Activated CD4-positive, alpha-beta T cell treated with anti-CD3 and anti-CD28 coated beads for 36 hours (primary cell): ENCODE measurements at regions not wholly inside any gene's neighbourhood (a gene's known extent, or its start where the extent isn't known, plus 50 kb on each side); places are given as distances from the start of the nearest gene placed in this dataset.
A peak's percentile ranks its signal among the peaks of the same experiment; 100 is the strongest.

Source experiments
- ATAC-seq: fragments of 200-7000 bp; cut with Tn5 transposase; one replicate; pipeline ENCODE4 v1.10.0; 2021; ENCODE audit warnings: mild to moderate bottlenecking, moderate library complexity
- CTCF ChIA-PET: fragments of 350-600 bp; sonication (Branson Sonifier 250); formaldehyde crosslinking; loops from one replicate; lab custom pipeline; 2021; ENCODE audit warnings: antibody characterized with exemption; lab: Charles Lee
- POLR2A ChIA-PET: fragments of 350-600 bp; sonication (Branson Sonifier 250); formaldehyde crosslinking; loops from one replicate; lab custom pipeline; 2021; ENCODE audit warnings: antibody characterized with exemption, inconsistent platforms; lab: Charles Lee
- DNase-seq: peaks from one replicate; pipeline ENCODE4 v3.0.0-alpha.2; 2020
- H3K27ac Mint-ChIP-seq: one replicate; pipeline ENCODE4 v1.8.0; 2021; ENCODE audit warnings: mixed read lengths
- H3K27me3 Mint-ChIP-seq: one replicate; pipeline ENCODE4 v1.8.0; 2021; ENCODE audit warnings: mixed read lengths
- H3K36me3 Mint-ChIP-seq: one replicate; pipeline ENCODE4 v1.8.0; 2021; ENCODE audit warnings: low read depth, mixed read lengths
- H3K4me1 Mint-ChIP-seq: one replicate; pipeline ENCODE4 v1.8.0; 2021; ENCODE audit warnings: mixed read lengths
- H3K4me3 Mint-ChIP-seq: one replicate; pipeline ENCODE4 v1.8.0; 2021; ENCODE audit warnings: mild to moderate bottlenecking, moderate library complexity, mixed read lengths
- H3K9me3 Mint-ChIP-seq: one replicate; pipeline ENCODE4 v1.8.0; 2021; ENCODE audit warnings: low read depth, mixed read lengths
- intact Hi-C, 2 experiments: fragments of 100-400 bp; cut with DNase I in 1 of 2; cut with micrococcal nuclease in 1 of 2; formaldehyde crosslinking; loops; one replicate each; pipeline versions ENCODE4 v1.14.2 to v1.15.1; 2022 to 2024; cut with DNase I, micrococcal nuclease

GRCh38 chr2:37472959-37473358 is 128.5 kb downstream of the QPCT start:
- POLR2A ChIA-PET: no interaction called here
- ATAC-seq (no peak), DNase-seq (no peak)
- intact Hi-C loops: no loop called here
- CTCF ChIA-PET: interaction anchor here (1.3 to 1.5 kb wide), 2 partner anchors 27 to 404 kb away, joined by 3 to 4 read pairs; no protein-coding TSS in a partner anchor
- no peaks in the 10 kb centered on the region for H3K9me3 Mint-ChIP-seq
- H3K4me1 Mint-ChIP-seq: no peaks in the 10 kb centered on the region
- no peaks in the 10 kb centered on the region for H3K36me3 Mint-ChIP-seq
- no peaks in the 10 kb centered on the region for H3K27me3 Mint-ChIP-seq
- H3K27ac Mint-ChIP-seq: no peak overlapping the region
- H3K4me3 Mint-ChIP-seq: no peak overlapping the region

DNA sequence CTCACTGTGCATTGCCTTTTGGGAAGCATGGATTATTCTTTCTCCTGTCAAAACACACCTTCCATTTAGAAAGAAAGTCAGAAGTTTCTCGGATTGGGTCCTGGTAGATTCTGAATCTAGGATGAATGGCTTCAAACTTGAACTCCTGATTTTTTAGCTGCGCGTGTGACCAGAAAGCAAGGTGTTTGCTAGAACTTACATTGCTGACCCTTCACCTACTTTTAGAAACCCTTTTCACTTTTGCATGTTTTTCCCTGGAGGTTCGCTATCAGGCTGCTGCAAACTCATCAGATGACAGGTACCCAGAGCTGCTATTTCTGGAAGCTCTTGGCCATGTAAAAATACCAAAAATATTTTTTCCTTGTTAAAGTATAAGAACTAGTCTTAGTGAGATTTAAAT is 132.0 kb downstream of the QPCT start:
- intact Hi-C loops: no loop called here
- H3K4me1 Mint-ChIP-seq: no peaks in the 10 kb centered on the region
- ATAC-seq: no peak
- DNase-seq: no peak
- ChIA-PET POLR2A (no interaction called here), CTCF (no interaction called here)
- no peaks in the 10 kb centered on the region for H3K9me3 Mint-ChIP-seq
- H3K36me3 Mint-ChIP-seq: peaks cover 2% of the 10 kb centered on the region
- H3K27me3 Mint-ChIP-seq: no peaks in the 10 kb centered on the region
- no peak overlapping the region for H3K4me3 Mint-ChIP-seq
- H3K27ac Mint-ChIP-seq: no peak overlapping the region

DNA sequence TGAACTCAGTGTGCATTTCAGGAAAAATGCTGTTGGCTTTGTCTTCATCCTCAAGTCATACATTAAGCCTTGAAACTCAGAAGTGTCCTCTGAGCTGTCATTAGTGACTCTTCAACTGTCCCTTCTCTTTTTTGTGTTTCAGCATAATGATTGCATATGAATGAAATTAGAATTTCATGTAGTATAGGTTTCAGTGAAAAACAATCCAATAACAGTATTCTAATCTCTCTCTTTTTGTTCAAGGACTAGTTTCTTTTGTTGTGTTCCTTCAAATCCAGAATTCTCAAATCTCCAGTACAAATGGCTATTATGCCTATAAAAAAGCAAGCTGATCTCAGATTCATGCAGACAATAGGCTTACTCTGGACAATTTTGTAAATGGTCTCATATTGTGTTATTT is 133.5 kb downstream of the QPCT start:
- Mint-ChIP-seq H3K27ac (no peak overlapping the region), H3K9me3 (no peaks in the 10 kb centered on the region), H3K4me1 (no peaks in the 10 kb centered on the region), H3K36me3 (peaks cover 2% of the 10 kb centered on the region), H3K4me3 (no peak overlapping the region), H3K27me3 (no peaks in the 10 kb centered on the region)
- intact Hi-C loops: no loop called here
- ChIA-PET POLR2A (no interaction called here), CTCF (no interaction called here)
- no peak for ATAC-seq
- DNase-seq: no peak

- DNase-seq (no peak), ATAC-seq (no peak)
- H3K4me1 Mint-ChIP-seq: no peaks in the 10 kb centered on the region
- no peaks in the 10 kb centered on the region for H3K9me3 Mint-ChIP-seq
- peaks cover 2% of the 10 kb centered on the region for H3K36me3 Mint-ChIP-seq
- ChIA-PET CTCF (interaction anchor here (1.1 kb wide), 2 partner anchors 10 to 396 kb away, joined by 3 read pairs; no protein-coding TSS in a partner anchor), POLR2A (no interaction called here)
- no peak overlapping the region for H3K4me3 Mint-ChIP-seq
- no peaks in the 10 kb centered on the region for H3K27me3 Mint-ChIP-seq
- no peak overlapping the region for H3K27ac Mint-ChIP-seq
- intact Hi-C loops: no loop called here
Measured at GRCh38 chr2:37481244-37481643, 136.8 kb downstream of the QPCT start.

DNA sequence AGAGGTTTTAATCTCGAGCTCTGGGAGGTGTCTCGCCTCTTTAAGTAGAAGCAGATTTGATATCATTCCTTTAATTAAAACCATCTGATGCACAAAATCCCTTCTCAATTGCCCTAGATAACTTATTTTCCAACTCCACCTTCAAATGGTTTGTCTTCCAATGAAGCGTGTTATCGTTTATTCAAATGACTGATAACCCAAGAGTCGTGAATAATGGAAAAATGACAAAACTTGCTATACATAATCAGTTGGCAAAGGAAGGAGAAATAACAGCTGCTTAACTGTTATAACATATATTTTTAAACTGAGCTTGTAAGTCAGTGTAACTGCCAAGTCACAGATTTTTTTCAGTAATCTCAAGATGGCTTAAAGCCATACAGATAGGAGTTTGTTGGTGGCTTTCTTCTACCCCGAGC is 144.6 kb downstream of the QPCT start:
- ATAC-seq (no peak), DNase-seq (no peak)
- ChIA-PET POLR2A (interaction anchor here (0.6 kb wide), 1 partner anchor 496 kb away, joined by 3 read pairs; no protein-coding TSS in a partner anchor), CTCF (interaction anchor here (0.7 to 1.3 kb wide), 6 partner anchors 10 to 290 kb away, joined by 3 to 4 read pairs (median 3); no protein-coding TSS in a partner anchor)
- Mint-ChIP-seq H3K27ac (no peak overlapping the region), H3K4me3 (no peak overlapping the region), H3K9me3 (peaks cover 2% of the 10 kb centered on the region), H3K36me3 (no peaks in the 10 kb centered on the region), H3K4me1 (no peaks in the 10 kb centered on the region), H3K27me3 (no peaks in the 10 kb centered on the region)
- intact Hi-C loops: no loop called here

DNA sequence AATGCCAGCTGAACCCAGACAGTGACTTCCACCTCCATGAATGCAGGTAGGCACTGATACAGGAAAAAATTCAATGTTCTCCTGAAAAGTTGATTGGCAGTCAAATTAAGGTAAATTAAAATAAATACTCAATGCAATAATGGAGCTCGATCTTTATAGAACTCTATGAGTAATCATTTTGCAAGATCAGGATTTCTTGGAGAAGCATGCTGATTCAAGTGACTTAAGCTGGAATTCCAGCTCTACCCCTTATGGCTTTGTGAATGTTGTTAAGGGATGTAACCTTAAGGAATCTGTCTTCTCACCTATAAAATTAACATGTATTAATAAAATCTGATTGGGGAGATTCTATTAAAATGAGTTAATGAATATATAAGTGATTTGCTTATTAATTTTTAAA is 145.1 kb downstream of the QPCT start:
- ATAC-seq: no peak
- no peak overlapping the region for H3K27ac Mint-ChIP-seq
- CTCF ChIA-PET: interaction anchor here (0.7 to 1.3 kb wide), 8 partner anchors 10 to 388 kb away, joined by 3 to 4 read pairs (median 3); no protein-coding TSS in a partner anchor
- POLR2A ChIA-PET: interaction anchor here (0.6 kb wide), 1 partner anchor 496 kb away, joined by 3 read pairs; no protein-coding TSS in a partner anchor
- no peaks in the 10 kb centered on the region for H3K27me3 Mint-ChIP-seq
- peaks cover 2% of the 10 kb centered on the region for H3K9me3 Mint-ChIP-seq
- intact Hi-C loops: no loop called here
- H3K4me1 Mint-ChIP-seq: no peaks in the 10 kb centered on the region
- H3K4me3 Mint-ChIP-seq: no peak overlapping the region
- no peak for DNase-seq
- no peaks in the 10 kb centered on the region for H3K36me3 Mint-ChIP-seq

GRCh38 chr2:37493425-37493824 is 149.0 kb downstream of the QPCT start:
- H3K36me3 Mint-ChIP-seq: no peaks in the 10 kb centered on the region
- H3K9me3 Mint-ChIP-seq: peaks cover 4% of the 10 kb centered on the region
- H3K4me3 Mint-ChIP-seq: no peak overlapping the region
- no peaks in the 10 kb centered on the region for H3K27me3 Mint-ChIP-seq
- intact Hi-C loops: no loop called here
- POLR2A ChIA-PET: no interaction called here
- no peak for ATAC-seq
- CTCF ChIA-PET: no interaction called here
- H3K4me1 Mint-ChIP-seq: no peaks in the 10 kb centered on the region
- no peak for DNase-seq
- H3K27ac Mint-ChIP-seq: no peak overlapping the region

DNA sequence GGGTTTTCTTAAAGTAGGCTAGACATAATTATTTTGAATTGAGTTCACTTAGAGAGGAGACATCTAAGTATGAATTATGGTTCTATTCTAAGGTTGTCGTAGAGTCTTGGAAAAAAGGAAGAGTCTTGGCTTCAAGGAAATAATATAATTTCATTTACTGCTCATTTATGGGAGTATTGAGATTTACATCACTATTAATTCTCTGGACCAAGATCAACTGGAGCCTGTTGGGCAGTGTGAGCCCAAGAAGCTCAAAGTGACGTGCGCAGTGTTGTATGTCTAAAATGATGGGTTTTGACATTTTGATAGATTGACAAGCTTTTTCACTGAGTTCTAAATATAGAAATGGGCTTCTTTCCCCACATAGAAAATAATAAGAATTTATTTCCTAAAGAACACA is 154.7 kb downstream of the QPCT start:
- peaks cover 2% of the 10 kb centered on the region for H3K9me3 Mint-ChIP-seq
- H3K4me3 Mint-ChIP-seq: no peak overlapping the region
- intact Hi-C loops: no loop called here
- no peak overlapping the region for H3K27ac Mint-ChIP-seq
- no peak for DNase-seq
- CTCF ChIA-PET: interaction anchor here (1.0 to 1.7 kb wide), 3 partner anchors 10 to 333 kb away, joined by 3 to 5 read pairs (median 4); no protein-coding TSS in a partner anchor
- H3K36me3 Mint-ChIP-seq: no peaks in the 10 kb centered on the region
- POLR2A ChIA-PET: no interaction called here
- H3K27me3 Mint-ChIP-seq: peaks cover 10% of the 10 kb centered on the region
- no peak for ATAC-seq
- no peaks in the 10 kb centered on the region for H3K4me1 Mint-ChIP-seq

GRCh38 chr2:37500031-37500430 is 155.6 kb downstream of the QPCT start:
- peak; percentile 95 for ATAC-seq

GRCh38 chr2:37501113-37501512 is 156.7 kb downstream of the QPCT start:
- Mint-ChIP-seq H3K9me3 (no peaks in the 10 kb centered on the region), H3K4me1 (no peaks in the 10 kb centered on the region), H3K36me3 (no peaks in the 10 kb centered on the region), H3K4me3 (no peak overlapping the region), H3K27ac (no peak overlapping the region), H3K27me3 (peaks cover 10% of the 10 kb centered on the region)
- ChIA-PET POLR2A (no interaction called here), CTCF (interaction anchor here (1.0 to 1.8 kb wide), 2 partner anchors 87 to 331 kb away, joined by 3 to 5 read pairs; no protein-coding TSS in a partner anchor)
- no peak for ATAC-seq
- DNase-seq: no peak
- intact Hi-C loops: no loop called here

More at GRCh38 chr2:37500031-37500430, 155.6 kb downstream of the QPCT start:
- Mint-ChIP-seq H3K36me3 (no peaks in the 10 kb centered on the region), H3K27ac (no peak overlapping the region), H3K4me3 (no peak overlapping the region), H3K27me3 (peaks cover 10% of the 10 kb centered on the region), H3K4me1 (no peaks in the 10 kb centered on the region), H3K9me3 (peaks cover 2% of the 10 kb centered on the region)
- POLR2A ChIA-PET: interaction anchor here (0.6 to 0.7 kb wide), 3 partner anchors 239 to 682 kb away, joined by 3 to 7 read pairs (median 4); no protein-coding TSS in a partner anchor
- intact Hi-C loops: no loop called here
- peak; percentile 14 for DNase-seq
- CTCF ChIA-PET: interaction anchor here (0.6 to 1.8 kb wide), 6 partner anchors 9 to 332 kb away, joined by 3 to 5 read pairs (median 4); no protein-coding TSS in a partner anchor

DNA sequence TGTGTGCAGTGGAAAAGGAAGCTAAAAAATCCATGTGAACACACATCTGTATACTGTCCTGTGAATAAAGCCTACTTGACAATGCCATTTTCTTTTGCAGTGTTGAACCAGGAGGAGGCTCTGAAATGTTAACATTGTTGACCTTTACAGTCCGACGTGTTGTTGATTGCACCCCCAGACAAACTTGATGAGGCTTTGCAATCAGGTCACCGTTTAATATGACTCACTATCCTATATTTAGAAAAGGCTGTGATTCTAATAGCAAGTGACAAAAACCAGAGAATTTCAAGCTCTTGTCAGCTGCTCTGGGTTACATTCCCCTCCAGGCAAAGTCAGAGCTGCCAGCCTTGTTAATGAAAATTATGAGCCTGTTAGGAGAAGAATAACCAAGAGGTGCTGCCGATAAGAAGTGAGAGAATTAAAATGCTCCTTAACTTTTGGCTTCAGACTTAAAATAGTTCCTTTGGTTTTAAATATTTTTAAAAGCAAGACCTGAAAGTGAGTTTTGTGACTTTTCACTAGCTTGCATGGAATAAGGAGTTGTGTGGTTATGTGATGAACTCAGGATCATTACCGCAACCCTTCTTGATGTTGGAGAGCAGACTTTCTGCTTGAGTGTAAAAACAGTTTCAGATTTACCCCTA is 162.1 kb downstream of the QPCT start:
- no peaks in the 10 kb centered on the region for H3K36me3 Mint-ChIP-seq
- POLR2A ChIA-PET: no interaction called here
- no peak for DNase-seq
- H3K4me1 Mint-ChIP-seq: no peaks in the 10 kb centered on the region
- no peak for ATAC-seq
- H3K9me3 Mint-ChIP-seq: no peaks in the 10 kb centered on the region
- no peak overlapping the region for H3K27ac Mint-ChIP-seq
- H3K4me3 Mint-ChIP-seq: no peak overlapping the region
- peaks cover 7% of the 10 kb centered on the region for H3K27me3 Mint-ChIP-seq
- intact Hi-C loops: no loop called here
- CTCF ChIA-PET: no interaction called here

DNA sequence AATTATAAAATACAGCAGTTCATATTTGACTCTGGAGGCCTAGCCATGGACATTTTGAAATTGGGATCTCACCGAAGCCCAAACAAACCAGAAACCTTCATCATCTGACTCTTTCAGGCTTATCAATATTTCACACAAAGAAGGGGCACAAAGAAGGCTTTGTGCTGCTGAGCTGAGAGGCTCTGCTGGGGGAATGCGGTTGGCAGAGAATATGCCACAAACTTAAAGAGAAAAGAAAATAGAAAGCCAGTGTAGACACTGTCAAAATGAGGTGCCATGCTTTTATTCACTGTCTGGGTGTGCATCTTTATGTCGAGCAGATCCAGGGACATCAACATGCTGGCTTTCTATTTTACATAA is 162.6 kb downstream of the QPCT start:
- Mint-ChIP-seq H3K4me3 (no peak overlapping the region), H3K4me1 (no peaks in the 10 kb centered on the region), H3K27me3 (peaks cover 2% of the 10 kb centered on the region), H3K36me3 (no peaks in the 10 kb centered on the region), H3K27ac (no peak overlapping the region), H3K9me3 (no peaks in the 10 kb centered on the region)
- ChIA-PET CTCF (no interaction called here), POLR2A (no interaction called here)
- ATAC-seq: no peak
- DNase-seq: no peak
- intact Hi-C loops: no loop called here
